ENCODE measurements at regions not wholly inside any gene's neighbourhood (a gene's known extent, or its start where the extent isn't known, plus 50 kb on each side); places are given as distances from the start of the nearest gene placed in this dataset.

GRCh38 chr5:136538534-136538933 is 173.2 kb upstream of the TRPC7 start:
- TF ChIP-seq CTCF (IDR thresholded peaks at IDR 0.05; ENCODE audit: control insufficient read depth, insufficient read depth, low read depth, low read length, missing control alignments), result no peak
- no peak overlapping the region for H3K4me3 ChIP-seq (ENCODE audit: control insufficient read depth, low read depth, low read length)

GRCh38 chr5:136529081-136529480 is 163.7 kb upstream of the TRPC7 start:
- no peak overlapping the region for H3K4me3 ChIP-seq (ENCODE audit: control insufficient read depth, low read depth, low read length)
- DNase-seq (ENCODE audit: low read depth), result no peak
- no peak for TF ChIP-seq CTCF (IDR thresholded peaks at IDR 0.05; ENCODE audit: control insufficient read depth, insufficient read depth, low read depth, low read length, missing control alignments)

More at GRCh38 chr5:136538534-136538933, 173.2 kb upstream of the TRPC7 start:
- DNase-seq (ENCODE audit: low read depth), result no peak

- H3K4me3 ChIP-seq (ENCODE audit: control insufficient read depth, low read depth, low read length), result no peak overlapping the region
- DNase-seq (ENCODE audit: low read depth), result no peak
- TF ChIP-seq CTCF (IDR thresholded peaks at IDR 0.05; ENCODE audit: control insufficient read depth, insufficient read depth, low read depth, low read length, missing control alignments), result no peak
Measured at GRCh38 chr5:136528481-136529030, 163.2 kb upstream of the TRPC7 start.

- no peak for TF ChIP-seq CTCF (IDR thresholded peaks at IDR 0.05; ENCODE audit: control insufficient read depth, insufficient read depth, low read depth, low read length, missing control alignments)
- DNase-seq (ENCODE audit: low read depth), result no peak
Measured at GRCh38 chr5:136527311-136527710, 162.0 kb upstream of the TRPC7 start.

GRCh38 chr5:136526791-136527190 is 161.4 kb upstream of the TRPC7 start:
- no peak for TF ChIP-seq CTCF (IDR thresholded peaks at IDR 0.05; ENCODE audit: control insufficient read depth, insufficient read depth, low read depth, low read length, missing control alignments)
- DNase-seq (ENCODE audit: low read depth), result no peak

More at GRCh38 chr5:136527311-136527710, 162.0 kb upstream of the TRPC7 start:
- H3K4me3 ChIP-seq (ENCODE audit: control insufficient read depth, low read depth, low read length), result no peak overlapping the region

GRCh38 chr5:136526021-136526420 is 160.7 kb upstream of the TRPC7 start:
- H3K4me3 ChIP-seq (ENCODE audit: control insufficient read depth, low read depth, low read length), result no peak overlapping the region
- no peak for TF ChIP-seq CTCF (IDR thresholded peaks at IDR 0.05; ENCODE audit: control insufficient read depth, insufficient read depth, low read depth, low read length, missing control alignments)
- no peak for DNase-seq (ENCODE audit: low read depth)

More at GRCh38 chr5:136526791-136527190, 161.4 kb upstream of the TRPC7 start:
- H3K4me3 ChIP-seq (ENCODE audit: control insufficient read depth, low read depth, low read length), result no peak overlapping the region
